ENCODE measurements at regions not wholly inside any gene's neighbourhood (a gene's known extent, or its start where the extent isn't known, plus 50 kb on each side); places are given as distances from the start of the nearest gene placed in this dataset.

GRCh38 chr2:118738524-118739308 lies 108.7 kb downstream of the EN1 start:
- TF ChIP-seq CTCF (IDR thresholded peaks at IDR 0.05; ENCODE audit: insufficient read depth, low read length, poor library complexity, severe bottlenecking) (no peak), EZH2phosphoT487 (conservative IDR thresholded peaks at IDR 0.05; ENCODE audit: low read length) (no peak)

Measured in SU-DHL-6 (cell line).